ENCODE measurements at regions not wholly inside any gene's neighbourhood (a gene's known extent, or its start where the extent isn't known, plus 50 kb on each side); places are given as distances from the start of the nearest gene placed in this dataset.

- H3K9ac ChIP-seq (ENCODE audit: low read length): no peak overlapping the region
- no peak overlapping the region for H3K27ac ChIP-seq (ENCODE audit: low read length)
- H3K79me2 ChIP-seq (ENCODE audit: low read length): no peaks in the 10 kb centered on the region
- H3K4me3 ChIP-seq (ENCODE audit: low read length): no peak overlapping the region
- no peak overlapping the region for H3K4me2 ChIP-seq (ENCODE audit: low read depth, low read length)
- no peak overlapping the region for H2AFZ ChIP-seq (ENCODE audit: low read length)
- H3K27me3 ChIP-seq (replicated peaks; ENCODE audit: insufficient read depth, low read length): no peaks in the 10 kb centered on the region
- H4K20me1 ChIP-seq (ENCODE audit: insufficient read depth, low read length): no peaks in the 10 kb centered on the region
- TF ChIP-seq EZH2 (optimal IDR thresholded peaks at IDR 0.05; ENCODE audit: low read depth, low read length) (no peak), CTCF (IDR thresholded peaks at IDR 0.05; ENCODE audit: low read length) (no peak)
- no peaks in the 10 kb centered on the region for H3K9me2 ChIP-seq (replicated peaks; ENCODE audit: insufficient read depth, low read length)
- H3K36me3 ChIP-seq (replicated peaks; ENCODE audit: insufficient read depth, low read length): no peaks in the 10 kb centered on the region
- DNase-seq: no peak
- H3K4me1 ChIP-seq (ENCODE audit: low read length): no peaks in the 10 kb centered on the region
- no peaks in the 10 kb centered on the region for H3F3A ChIP-seq (ENCODE audit: insufficient read depth, low read length)
- H3K9me3 ChIP-seq (replicated peaks; ENCODE audit: insufficient read depth, low read length): no peaks in the 10 kb centered on the region
Measured at GRCh38 chr3:86867982-86868381, 123.0 kb downstream of the VGLL3 start.

GRCh38 chr3:86865506-86865905 is 125.4 kb downstream of the VGLL3 start:
- H3K79me2 ChIP-seq (ENCODE audit: low read length): no peaks in the 10 kb centered on the region
- no peak overlapping the region for H3K4me3 ChIP-seq (ENCODE audit: low read length)
- H3K4me1 ChIP-seq (ENCODE audit: low read length): no peaks in the 10 kb centered on the region
- no peaks in the 10 kb centered on the region for H3F3A ChIP-seq (ENCODE audit: insufficient read depth, low read length)
- H3K27ac ChIP-seq (ENCODE audit: low read length): no peak overlapping the region
- no peaks in the 10 kb centered on the region for H3K27me3 ChIP-seq (replicated peaks; ENCODE audit: insufficient read depth, low read length)
- H4K20me1 ChIP-seq (ENCODE audit: insufficient read depth, low read length): no peaks in the 10 kb centered on the region
- no peak for TF ChIP-seq EZH2 (optimal IDR thresholded peaks at IDR 0.05; ENCODE audit: low read depth, low read length)
- TF ChIP-seq CTCF (IDR thresholded peaks at IDR 0.05; ENCODE audit: low read length): no peak
- no peak for TF ChIP-seq EZH2phosphoT487 (IDR thresholded peaks at IDR 0.05; ENCODE audit: low read length)
- H3K4me2 ChIP-seq (ENCODE audit: low read depth, low read length): no peak overlapping the region
- H3K9ac ChIP-seq (ENCODE audit: low read length): no peak overlapping the region
- no peak for DNase-seq
- H2AFZ ChIP-seq (ENCODE audit: low read length): no peak overlapping the region
- H3K9me3 ChIP-seq (replicated peaks; ENCODE audit: insufficient read depth, low read length): no peaks in the 10 kb centered on the region
- no peaks in the 10 kb centered on the region for H3K9me2 ChIP-seq (replicated peaks; ENCODE audit: insufficient read depth, low read length)
- no peaks in the 10 kb centered on the region for H3K36me3 ChIP-seq (replicated peaks; ENCODE audit: insufficient read depth, low read length)

- no peak for DNase-seq
- Histone ChIP-seq H3K4me3 (ENCODE audit: low read length) (no peak overlapping the region), H3K27ac (ENCODE audit: low read length) (no peak overlapping the region), H3K9me3 (replicated peaks; ENCODE audit: insufficient read depth, low read length) (no peaks in the 10 kb centered on the region), H3K9me2 (replicated peaks; ENCODE audit: insufficient read depth, low read length) (no peaks in the 10 kb centered on the region), H3K9ac (ENCODE audit: low read length) (no peak overlapping the region), H4K20me1 (ENCODE audit: insufficient read depth, low read length) (no peaks in the 10 kb centered on the region), H3K4me1 (ENCODE audit: low read length) (no peaks in the 10 kb centered on the region), H2AFZ (ENCODE audit: low read length) (no peak overlapping the region), H3K4me2 (ENCODE audit: low read depth, low read length) (no peak overlapping the region), H3K36me3 (replicated peaks; ENCODE audit: insufficient read depth, low read length) (no peaks in the 10 kb centered on the region), H3K27me3 (replicated peaks; ENCODE audit: insufficient read depth, low read length) (no peaks in the 10 kb centered on the region), H3K79me2 (ENCODE audit: low read length) (no peaks in the 10 kb centered on the region), H3F3A (ENCODE audit: insufficient read depth, low read length) (no peaks in the 10 kb centered on the region)
- TF ChIP-seq EZH2phosphoT487 (IDR thresholded peaks at IDR 0.05; ENCODE audit: low read length) (no peak), EZH2 (optimal IDR thresholded peaks at IDR 0.05; ENCODE audit: low read depth, low read length) (no peak), CTCF (IDR thresholded peaks at IDR 0.05; ENCODE audit: low read length) (no peak)
Measured at GRCh38 chr3:86856711-86857110, 134.2 kb downstream of the VGLL3 start.
